ENCODE measurements at regions not wholly inside any gene's neighbourhood (a gene's known extent, or its start where the extent isn't known, plus 50 kb on each side); places are given as distances from the start of the nearest gene placed in this dataset.

GRCh38 chr6:91304521-91304920 lies 717.6 kb upstream of the MAP3K7 start:
- no peak for DNase-seq

GRCh38 chr6:91303326-91303725 lies 716.5 kb upstream of the MAP3K7 start:
- no peak for DNase-seq

GRCh38 chr6:91299544-91300491 lies 712.9 kb upstream of the MAP3K7 start:
- DNase-seq = no peak

GRCh38 chr6:91298543-91299145 lies 711.8 kb upstream of the MAP3K7 start:
- no peak for DNase-seq

GRCh38 chr6:91293395-91293794 lies 706.5 kb upstream of the MAP3K7 start:
- no peak for DNase-seq

GRCh38 chr6:91291071-91291470 lies 704.2 kb upstream of the MAP3K7 start:
- no peak for DNase-seq

GRCh38 chr6:91288741-91289140 lies 701.9 kb upstream of the MAP3K7 start:
- no peak for DNase-seq

- no peak for DNase-seq
Measured at GRCh38 chr6:91281901-91282300, 695.0 kb upstream of the MAP3K7 start.

- DNase-seq = no peak
Measured at GRCh38 chr6:91280494-91280830, 693.6 kb upstream of the MAP3K7 start.

GRCh38 chr6:91279740-91280493 lies 693.0 kb upstream of the MAP3K7 start:
- DNase-seq = no peak

GRCh38 chr6:91278416-91278815 lies 691.5 kb upstream of the MAP3K7 start:
- DNase-seq = no peak

GRCh38 chr6:91276315-91276714 lies 689.4 kb upstream of the MAP3K7 start:
- DNase-seq = no peak

- DNase-seq = no peak
Measured at GRCh38 chr6:91273729-91274128, 686.9 kb upstream of the MAP3K7 start.

- DNase-seq = no peak
Measured at GRCh38 chr6:91271807-91272206, 684.9 kb upstream of the MAP3K7 start.

- DNase-seq = no peak
Measured at GRCh38 chr6:91268941-91269340, 682.1 kb upstream of the MAP3K7 start.

- no peak for DNase-seq
Measured at GRCh38 chr6:91267246-91267645, 680.4 kb upstream of the MAP3K7 start.

- DNase-seq = no peak
Measured at GRCh38 chr6:91266156-91266555, 679.3 kb upstream of the MAP3K7 start.

- DNase-seq = no peak
Measured at GRCh38 chr6:91243436-91243835, 656.6 kb upstream of the MAP3K7 start.

- no peak for DNase-seq
Measured at GRCh38 chr6:91242614-91242949, 655.7 kb upstream of the MAP3K7 start.

GRCh38 chr6:91241946-91242613 lies 655.2 kb upstream of the MAP3K7 start:
- no peak for DNase-seq

- DNase-seq = no peak
Measured at GRCh38 chr6:91240878-91241603, 654.2 kb upstream of the MAP3K7 start.

GRCh38 chr6:91221072-91221720 lies 634.3 kb upstream of the MAP3K7 start:
- DNase-seq = no peak
